Kidney (tissue), 13 donors: ENCODE measurements at regions not wholly inside any gene's neighbourhood (a gene's known extent, or its start where the extent isn't known, plus 50 kb on each side); places are given as distances from the start of the nearest gene placed in this dataset.

Experiments used
- DNase-seq, 5 donors: peaks; one replicate each; pipeline ENCODE4 v3.0.0-alpha.2; 2013 to 2020
- FAIRE-seq: peaks from 2 replicates; lab custom pipeline; 2012; peaks lifted over from hg19 to GRCh38; lab: Jason Lieb, UNC
- H3K27ac ChIP-seq, 2 donors: one replicate each; pipeline ENCODE4 v1.7.0; 2013; ENCODE audit warnings: low read depth in 2 of 2, low read length in 2 of 2, inconsistent platforms in 1 of 2
- H3K27me3 ChIP-seq: one replicate; pipeline ENCODE4 v1.7.1; 2013; ENCODE audit warnings: low read length, inconsistent platforms; ENCODE audit not compliant: control insufficient read depth, insufficient read depth
- H3K36me3 ChIP-seq, 3 donors: one replicate each; pipeline versions ENCODE4 v1.7.0 to v1.7.1; 2013; ENCODE audit warnings: low read length in 3 of 3, control low read depth in 1 of 3, inconsistent platforms in 1 of 3; ENCODE audit not compliant: insufficient read depth in 3 of 3, control insufficient read depth in 2 of 3
- H3K4me1 ChIP-seq, 3 donors: one replicate each; pipeline versions ENCODE4 v1.7.0 to v1.7.1; 2013; ENCODE audit warnings: low read length in 3 of 3, inconsistent platforms in 1 of 3, low read depth in 1 of 3; ENCODE audit not compliant: control insufficient read depth in 2 of 3, insufficient read depth in 2 of 3
- H3K4me3 ChIP-seq, 3 donors: one replicate each; pipeline versions ENCODE4 v1.7.0 to v1.8.1; 2013; ENCODE audit warnings: low read length in 3 of 3, control low read depth in 1 of 3, inconsistent platforms in 1 of 3
- H3K9ac ChIP-seq, 3 donors: one replicate each; pipeline versions ENCODE4 v1.7.0 to v1.7.1; 2013; ENCODE audit warnings: low read length in 3 of 3, control low read depth in 1 of 3, inconsistent platforms in 1 of 3
- H3K9me3 ChIP-seq, 3 donors: one replicate each; pipeline versions ENCODE4 v1.7.0 to v1.7.1; 2013; ENCODE audit warnings: low read length in 3 of 3, control low read depth in 1 of 3, inconsistent platforms in 1 of 3; ENCODE audit not compliant: control insufficient read depth in 2 of 3, insufficient read depth in 1 of 3
- intact Hi-C: fragments of 100-400 bp; cut with DNase I; formaldehyde crosslinking; loops from one replicate; pipeline ENCODE4 v1.11.1; 2022
- TF ChIP-seq, protein P1 (sequence below): IDR thresholded peaks from 3 replicates; pipeline ENCODE4 v1.5.1; 2012; ENCODE audit warnings: mild to moderate bottlenecking, moderate library complexity, borderline replicate concordance; ENCODE audit not compliant: insufficient read depth; ENCODE audit errors: extremely low read depth
- donor health status: control.
- donor health status: control.
- donor health status: control.
- donor health status: control.
- donor health status: control.
- donor health status: DM: yes; HTN: yes; CAD: no.
- donor health status: Normal renal cell carcinoma (clear cell type).

DNA sequence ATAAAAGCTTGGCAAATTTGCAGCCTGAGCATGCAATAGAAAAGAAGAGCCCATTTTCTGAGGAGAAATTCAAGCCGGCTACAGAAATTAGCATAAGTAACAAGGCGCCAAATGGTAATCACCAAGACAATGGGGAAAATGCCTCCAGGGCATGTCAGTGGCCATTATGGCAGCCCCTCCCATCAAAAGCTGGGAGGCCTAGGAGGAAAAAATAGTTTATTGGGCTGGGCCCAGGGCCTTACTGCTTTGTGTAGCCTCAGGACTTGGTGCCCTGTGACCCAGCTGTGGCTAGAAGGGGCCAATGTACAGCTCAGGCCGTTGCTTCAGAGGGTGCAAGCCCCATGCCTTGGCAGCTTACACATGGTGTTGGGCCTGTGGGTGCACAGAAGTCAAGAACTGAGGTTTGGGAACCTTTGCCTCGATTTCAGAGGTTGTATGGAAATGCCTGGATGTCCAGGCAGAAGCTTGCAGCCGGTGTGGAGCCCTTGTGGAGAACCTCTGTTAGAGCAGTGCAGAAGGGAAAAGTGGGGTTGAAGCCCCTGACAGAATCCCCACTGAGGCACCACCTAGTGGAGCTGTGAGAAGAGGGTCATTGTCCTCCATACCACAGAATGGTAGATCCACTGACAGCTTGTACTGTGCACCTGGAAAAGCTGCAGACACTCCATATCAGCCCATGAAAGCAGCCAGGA lies 328.5 kb upstream of the MAP3K7 start:
- no peak for DNase-seq
- no peak for FAIRE-seq
- Histone ChIP-seq H3K27me3 (no peaks in the 10 kb centered on the region), H3K9me3 (no peaks in the 10 kb centered on the region), H3K27ac (no peak overlapping the region), H3K36me3 (no peaks in the 10 kb centered on the region), H3K4me1 (no peaks in the 10 kb centered on the region), H3K4me3 (no peak overlapping the region), H3K9ac (no peak overlapping the region)
- TF ChIP-seq, protein P1, sequence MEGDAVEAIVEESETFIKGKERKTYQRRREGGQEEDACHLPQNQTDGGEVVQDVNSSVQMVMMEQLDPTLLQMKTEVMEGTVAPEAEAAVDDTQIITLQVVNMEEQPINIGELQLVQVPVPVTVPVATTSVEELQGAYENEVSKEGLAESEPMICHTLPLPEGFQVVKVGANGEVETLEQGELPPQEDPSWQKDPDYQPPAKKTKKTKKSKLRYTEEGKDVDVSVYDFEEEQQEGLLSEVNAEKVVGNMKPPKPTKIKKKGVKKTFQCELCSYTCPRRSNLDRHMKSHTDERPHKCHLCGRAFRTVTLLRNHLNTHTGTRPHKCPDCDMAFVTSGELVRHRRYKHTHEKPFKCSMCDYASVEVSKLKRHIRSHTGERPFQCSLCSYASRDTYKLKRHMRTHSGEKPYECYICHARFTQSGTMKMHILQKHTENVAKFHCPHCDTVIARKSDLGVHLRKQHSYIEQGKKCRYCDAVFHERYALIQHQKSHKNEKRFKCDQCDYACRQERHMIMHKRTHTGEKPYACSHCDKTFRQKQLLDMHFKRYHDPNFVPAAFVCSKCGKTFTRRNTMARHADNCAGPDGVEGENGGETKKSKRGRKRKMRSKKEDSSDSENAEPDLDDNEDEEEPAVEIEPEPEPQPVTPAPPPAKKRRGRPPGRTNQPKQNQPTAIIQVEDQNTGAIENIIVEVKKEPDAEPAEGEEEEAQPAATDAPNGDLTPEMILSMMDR = no peak
- intact Hi-C loops = no loop called here

DNA sequence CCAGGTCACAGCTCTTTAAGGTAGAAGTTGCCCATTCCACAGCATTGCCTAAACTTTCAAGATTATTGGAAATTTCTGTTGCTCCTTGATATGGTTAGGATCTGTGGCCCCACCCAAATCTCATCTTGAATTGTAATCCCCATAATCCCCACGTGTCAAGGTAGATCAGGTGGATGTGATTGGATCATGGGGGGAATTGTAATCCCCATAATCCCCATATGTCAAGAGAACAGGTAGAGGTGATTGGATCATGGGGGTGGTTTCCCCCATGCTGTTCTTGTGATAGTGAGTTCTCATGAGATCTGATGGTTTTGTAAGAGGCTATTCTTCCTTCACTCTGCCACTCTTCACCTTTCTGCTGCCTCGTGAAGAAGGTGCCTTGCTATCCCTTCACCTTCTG lies 327.4 kb upstream of the MAP3K7 start:
- Histone ChIP-seq H3K27ac (no peak overlapping the region), H3K9ac (no peak overlapping the region), H3K4me1 (no peaks in the 10 kb centered on the region), H3K9me3 (no peaks in the 10 kb centered on the region), H3K36me3 (no peaks in the 10 kb centered on the region), H3K27me3 (no peaks in the 10 kb centered on the region), H3K4me3 (no peak overlapping the region)
- TF ChIP-seq, protein P1 = no peak
- intact Hi-C loops = no loop called here
- no peak for FAIRE-seq
- no peak for DNase-seq

DNA sequence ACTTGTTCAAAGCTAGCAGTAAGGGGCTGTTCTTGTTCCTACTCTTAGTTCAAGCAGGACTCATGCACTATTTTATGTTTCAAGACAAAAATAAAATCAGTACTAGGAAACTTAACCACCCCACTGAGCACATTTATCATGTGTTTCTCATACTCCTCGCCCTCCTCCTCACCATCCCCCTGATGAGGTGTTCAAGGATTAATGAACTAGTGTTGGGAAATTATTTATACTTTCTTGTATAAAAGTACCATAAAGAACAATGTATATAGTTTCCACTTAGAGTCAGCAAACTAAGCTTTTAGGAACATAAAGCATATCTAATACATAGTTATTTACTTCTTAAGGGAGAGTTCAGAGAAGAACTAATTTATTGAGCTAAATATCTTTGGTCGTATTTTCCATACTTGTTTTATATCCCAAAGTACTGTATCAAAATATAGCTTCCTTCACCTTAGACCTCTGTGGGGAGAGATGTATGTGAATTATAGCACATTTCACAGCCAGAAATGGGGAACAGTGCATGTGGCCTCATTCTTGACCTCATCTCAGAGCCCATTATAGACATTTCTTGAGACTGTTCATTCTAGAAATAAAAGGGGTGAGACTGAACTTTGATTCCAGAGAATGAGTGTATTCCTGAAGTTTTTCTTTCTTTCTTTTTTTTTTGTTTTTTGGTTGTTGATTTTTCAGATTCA lies 326.5 kb upstream of the MAP3K7 start:
- H3K36me3 ChIP-seq = no peaks in the 10 kb centered on the region
- H3K9ac ChIP-seq = no peak overlapping the region
- intact Hi-C loops = no loop called here
- H3K27ac ChIP-seq = no peak overlapping the region
- no peak overlapping the region for H3K4me3 ChIP-seq
- H3K4me1 ChIP-seq = no peaks in the 10 kb centered on the region
- TF ChIP-seq, protein P1 = no peak
- FAIRE-seq (no peak), DNase-seq (peak in 1 of 5 donors; percentile 10)
- no peaks in the 10 kb centered on the region for H3K9me3 ChIP-seq
- H3K27me3 ChIP-seq = no peaks in the 10 kb centered on the region
